Neural progenitor cell (in vitro differentiated cells): ENCODE measurements at regions not wholly inside any gene's neighbourhood (a gene's known extent, or its start where the extent isn't known, plus 50 kb on each side); places are given as distances from the start of the nearest gene placed in this dataset.

Source experiments
- DNase-seq: peaks from one replicate; pipeline ENCODE4 v3.0.0-alpha.2; 2016; ENCODE audit warnings: low spot score
- H2AFZ ChIP-seq: fragments of 200-600 bp; sonication (generic); replicated peaks from 2 replicates; pipeline ENCODE4 v1.6.1; 2016; ENCODE audit warnings: antibody characterized with exemption
- H3F3A ChIP-seq: fragments of 200-600 bp; sonication (generic); 2 replicates; pipeline ENCODE4 v1.6.1; 2016; ENCODE audit warnings: antibody characterized with exemption, low read depth
- H3K27ac ChIP-seq: fragments of 200-600 bp; sonication (generic); 2 replicates; pipeline ENCODE4 v1.5.1; 2016; ENCODE audit warnings: mild to moderate bottlenecking
- H3K27me3 ChIP-seq: fragments of 200-600 bp; sonication (generic); 2 replicates; pipeline ENCODE4 v1.6.1; 2016; ENCODE audit warnings: mild to moderate bottlenecking, moderate library complexity
- H3K36me3 ChIP-seq: fragments of 200-600 bp; sonication (generic); 2 replicates; pipeline ENCODE4 v1.5.1; 2016
- H3K4me1 ChIP-seq: fragments of 200-600 bp; sonication (generic); 2 replicates; pipeline ENCODE4 v1.6.1; 2016; ENCODE audit warnings: mixed run types
- H3K4me2 ChIP-seq: fragments of 200-600 bp; sonication (generic); 2 replicates; pipeline ENCODE4 v1.6.1; 2016
- H3K4me3 ChIP-seq: fragments of 200-600 bp; sonication (generic); 2 replicates; pipeline ENCODE4 v1.5.1; 2016
- H3K79me2 ChIP-seq: fragments of 200-600 bp; sonication (generic); 2 replicates; pipeline ENCODE4 v1.6.1; 2016; ENCODE audit warnings: low read depth
- H3K9ac ChIP-seq: fragments of 200-600 bp; sonication (generic); 2 replicates; pipeline ENCODE4 v1.6.1; 2016
- H3K9me3 ChIP-seq: fragments of 200-600 bp; sonication (generic); 2 replicates; pipeline ENCODE4 v1.5.1; 2016; ENCODE audit warnings: low read depth
- H4K20me1 ChIP-seq: fragments of 200-600 bp; sonication (generic); 2 replicates; pipeline ENCODE4 v1.6.1; 2016; ENCODE audit warnings: low read depth
- H3K27ac Mint-ChIP-seq: 3 replicates; pipeline ENCODE4 v1.8.0; 2021; ENCODE audit warnings: mixed read lengths
- H3K27me3 Mint-ChIP-seq: 2 replicates; pipeline ENCODE4 v1.8.0; 2022; ENCODE audit warnings: low read depth, mild to moderate bottlenecking, inconsistent platforms, moderate library complexity, mixed read lengths; ENCODE audit not compliant: insufficient read depth
- H3K36me3 Mint-ChIP-seq: 3 replicates; pipeline ENCODE4 v1.8.0; 2021; ENCODE audit warnings: mixed read lengths
- H3K4me1 Mint-ChIP-seq: 3 replicates; pipeline ENCODE4 v1.8.0; 2021; ENCODE audit warnings: mixed read lengths
- H3K4me3 Mint-ChIP-seq: 3 replicates; pipeline ENCODE4 v1.8.0; 2021; ENCODE audit warnings: mild to moderate bottlenecking, moderate library complexity, mixed read lengths
- H3K9me3 Mint-ChIP-seq: 3 replicates; pipeline ENCODE4 v1.8.0; 2020; ENCODE audit warnings: mixed read lengths
- CTCF ChIP-seq: fragments of 200-600 bp; sonication (generic); IDR thresholded peaks from 2 replicates; pipeline ENCODE4 v1.5.1; 2017; ENCODE audit warnings: antibody characterized with exemption, mild to moderate bottlenecking
- EZH2 ChIP-seq: fragments of 200-600 bp; sonication (generic); IDR thresholded peaks from 2 replicates; pipeline ENCODE4 v1.6.1; 2017; ENCODE audit warnings: antibody characterized with exemption, mild to moderate bottlenecking, moderate library complexity
- EZH2phosphoT487 ChIP-seq: fragments of 200-600 bp; sonication (generic); IDR thresholded peaks from 2 replicates; pipeline ENCODE4 v1.6.1; 2017; ENCODE audit warnings: antibody characterized with exemption

- Mint-ChIP-seq H3K27ac (no peak overlapping the region), H3K9me3 (no peaks in the 10 kb centered on the region), H3K4me1 (no peaks in the 10 kb centered on the region)
These were observed 174.6 kb downstream of the ALDH1A2 start for GRCh38 chr15:57890878-57891277.

GRCh38 chr15:57892181-57892580 lies 173.3 kb downstream of the ALDH1A2 start:
- Histone ChIP-seq H3K36me3 (no peaks in the 10 kb centered on the region), H3K79me2 (no peaks in the 10 kb centered on the region), H3K4me2 (no peak overlapping the region), H3K27me3 (no peaks in the 10 kb centered on the region), H2AFZ (no peak overlapping the region), H3K4me1 (no peaks in the 10 kb centered on the region), H3K27ac (no peak overlapping the region), H3K9ac (no peak overlapping the region), H4K20me1 (no peaks in the 10 kb centered on the region), H3K4me3 (no peak overlapping the region), H3K9me3 (no peaks in the 10 kb centered on the region), H3F3A (no peaks in the 10 kb centered on the region)
- TF ChIP-seq EZH2phosphoT487 (no peak), CTCF (no peak), EZH2 (no peak)
- no peaks in the 10 kb centered on the region for H3K4me1 Mint-ChIP-seq
- no peaks in the 10 kb centered on the region for H3K36me3 Mint-ChIP-seq
- H3K27me3 Mint-ChIP-seq = no peaks in the 10 kb centered on the region
- no peak overlapping the region for H3K27ac Mint-ChIP-seq
- DNase-seq = no peak
- H3K9me3 Mint-ChIP-seq = no peaks in the 10 kb centered on the region
- no peak overlapping the region for H3K4me3 Mint-ChIP-seq

More at GRCh38 chr15:57890878-57891277, 174.6 kb downstream of the ALDH1A2 start:
- Histone ChIP-seq H3K4me2 (no peak overlapping the region), H3K27me3 (no peaks in the 10 kb centered on the region), H3K79me2 (no peaks in the 10 kb centered on the region), H3K27ac (no peak overlapping the region), H4K20me1 (no peaks in the 10 kb centered on the region), H3F3A (no peaks in the 10 kb centered on the region), H3K9ac (no peak overlapping the region), H2AFZ (no peak overlapping the region), H3K9me3 (no peaks in the 10 kb centered on the region), H3K36me3 (no peaks in the 10 kb centered on the region), H3K4me1 (no peaks in the 10 kb centered on the region), H3K4me3 (no peak overlapping the region)
- H3K27me3 Mint-ChIP-seq = no peaks in the 10 kb centered on the region
- no peak overlapping the region for H3K4me3 Mint-ChIP-seq
- TF ChIP-seq EZH2 = no peak
- no peak for TF ChIP-seq CTCF
- TF ChIP-seq EZH2phosphoT487 = no peak
- H3K36me3 Mint-ChIP-seq = no peaks in the 10 kb centered on the region
- DNase-seq = no peak

- Mint-ChIP-seq H3K4me1 (no peaks in the 10 kb centered on the region), H3K27ac (no peak overlapping the region), H3K4me3 (no peak overlapping the region), H3K36me3 (no peaks in the 10 kb centered on the region), H3K27me3 (no peaks in the 10 kb centered on the region), H3K9me3 (no peaks in the 10 kb centered on the region)
- H3K27ac ChIP-seq = no peak overlapping the region
- no peaks in the 10 kb centered on the region for H3K4me1 ChIP-seq
- no peaks in the 10 kb centered on the region for H3K36me3 ChIP-seq
- TF ChIP-seq EZH2 (no peak), CTCF (no peak), EZH2phosphoT487 (no peak)
- H3K4me2 ChIP-seq = no peak overlapping the region
- H2AFZ ChIP-seq = no peak overlapping the region
- H3F3A ChIP-seq = no peaks in the 10 kb centered on the region
- no peaks in the 10 kb centered on the region for H4K20me1 ChIP-seq
- DNase-seq = no peak
- no peaks in the 10 kb centered on the region for H3K79me2 ChIP-seq
- no peak overlapping the region for H3K9ac ChIP-seq
- H3K4me3 ChIP-seq = no peak overlapping the region
- H3K9me3 ChIP-seq = no peaks in the 10 kb centered on the region
- no peaks in the 10 kb centered on the region for H3K27me3 ChIP-seq
These were observed 172.5 kb downstream of the ALDH1A2 start for GRCh38 chr15:57893040-57893439.
